K562 (cell line): ENCODE measurements at regions not wholly inside any gene's neighbourhood (a gene's known extent, or its start where the extent isn't known, plus 50 kb on each side); places are given as distances from the start of the nearest gene placed in this dataset.

Source experiments
- ARID3A ChIP-seq: IDR thresholded peaks from 2 replicates; pipeline ENCODE4 v1.6.1; 2012; ENCODE audit warnings: low read depth, low read length, improper control_type of control experiment, borderline replicate concordance
- BHLHE40 ChIP-seq: IDR thresholded peaks from 2 replicates; pipeline ENCODE4 v1.6.1; 2011; ENCODE audit warnings: low read length, improper control_type of control experiment
- EGR1 ChIP-seq: fragments of 450-650 bp; conservative IDR thresholded peaks from 2 replicates; pipeline ENCODE4 v1.6.1; 2017; ENCODE audit warnings: mild to moderate bottlenecking
- ELF4 ChIP-seq: fragments of 450-650 bp; formaldehyde crosslinking; IDR thresholded peaks from 2 replicates; pipeline ENCODE4 v1.4.0; 2022; ENCODE audit warnings: missing genetic modification characterization
- FOXJ2 ChIP-seq: fragments of 200-800 bp; sonication (Bioruptor generic); IDR thresholded peaks from 2 replicates; pipeline ENCODE4 v1.6.1; 2016; ENCODE audit warnings: missing genetic modification characterization, missing compliant biosample characterization
- MLLT1 ChIP-seq, 2 experiments: fragments of 450-650 bp; IDR thresholded peaks; 2 replicates each; pipeline ENCODE4 v1.6.1; 2016
- POLR2AphosphoS5 ChIP-seq: IDR thresholded peaks from 2 replicates; pipeline ENCODE4 v1.6.1; 2011; ENCODE audit warnings: mild to moderate bottlenecking, low read depth, low read length, moderate library complexity; ENCODE audit not compliant: control insufficient read depth, insufficient read depth
- RFX5 ChIP-seq: IDR thresholded peaks from 2 replicates; pipeline ENCODE4 v1.6.1; 2011; ENCODE audit warnings: low read depth, mild to moderate bottlenecking, improper control_type of control experiment, low read length
- SMAD4 ChIP-seq: fragments of 250-450 bp; sonication (Bioruptor Pico); conservative IDR thresholded peaks from 2 replicates; pipeline ENCODE4 v1.8.0; 2021; ENCODE audit warnings: inconsistent platforms, mild to moderate bottlenecking, moderate library complexity
- SREBF1 ChIP-seq: fragments of 150-350 bp; IDR thresholded peaks from 2 replicates; pipeline ENCODE4 v1.6.1; 2014; ENCODE audit warnings: antibody characterized with exemption, low read depth, low read length, borderline replicate concordance
- TAF1 ChIP-seq: IDR thresholded peaks from 2 replicates; pipeline ENCODE4 v1.6.1; 2011; ENCODE audit warnings: mild to moderate bottlenecking, low read length, moderate library complexity; ENCODE audit not compliant: insufficient read depth, control insufficient read depth, severe bottlenecking; ENCODE audit errors: extremely low read depth
- ZBTB11 ChIP-seq, 3 experiments: fragments of 200-800 bp in 1 of 3; fragments of 250-450 bp in 1 of 3; fragments of 450-650 bp in 1 of 3; sonication (Bioruptor Pico) in 1 of 3; sonication (Bioruptor generic) in 1 of 3; formaldehyde crosslinking in 1 of 3; IDR thresholded peaks; 2 replicates each; pipeline versions ENCODE4 v1.6.1 to v1.8.0; 2016 to 2022; ENCODE audit warnings: mild to moderate bottlenecking in 2 of 3, missing genetic modification characterization in 2 of 3, missing compliant biosample characterization in 1 of 3, moderate library complexity in 1 of 3

- TF ChIP-seq FOXJ2 (tag), result no peak
- TF ChIP-seq POLR2AphosphoS5, result no peak
- TF ChIP-seq SREBF1, result no peak
- TF ChIP-seq ZBTB11 (CRISPR knock-in tag; IDR thresholded peaks at IDR 0.05), result no peak
- TF ChIP-seq MLLT1 (IDR thresholded peaks at IDR 0.05), result no peak
- TF ChIP-seq ARID3A, result no peak
- no peak for TF ChIP-seq TAF1
- no peak for TF ChIP-seq ELF4 (CRISPR knock-in tag)
- no peak for TF ChIP-seq BHLHE40
- TF ChIP-seq RFX5, result no peak
- no peak for TF ChIP-seq SMAD4 (CRISPR knock-in tag)
- no peak for TF ChIP-seq EGR1
These were observed 1813.5 kb upstream of the CDH6 start for GRCh38 chr5:29380029-29380428.
